ENCODE measurements at regions not wholly inside any gene's neighbourhood (a gene's known extent, or its start where the extent isn't known, plus 50 kb on each side); places are given as distances from the start of the nearest gene placed in this dataset.

GRCh38 chr3:194809382-194809781 lies 123.7 kb downstream of the FAM43A start:
- no peak for TF ChIP-seq CTCF (IDR thresholded peaks at IDR 0.05)
- no peak for DNase-seq
- peaks cover 16% of the 10 kb centered on the region for H3K27me3 Mint-ChIP-seq (ENCODE audit: low read depth, poor library complexity)

GRCh38 chr3:194810076-194810475 lies 124.4 kb downstream of the FAM43A start:
- H3K27me3 Mint-ChIP-seq (ENCODE audit: low read depth, poor library complexity): peaks cover 15% of the 10 kb centered on the region
- DNase-seq: no peak
- no peak overlapping the region for H3K27ac Mint-ChIP-seq
- H3K9me3 Mint-ChIP-seq: no peaks in the 10 kb centered on the region
- H3K4me3 Mint-ChIP-seq: no peak overlapping the region
- no peaks in the 10 kb centered on the region for H3K36me3 Mint-ChIP-seq (ENCODE audit: low read depth)
- no peak for TF ChIP-seq CTCF (IDR thresholded peaks at IDR 0.05)
- H3K4me1 Mint-ChIP-seq: peaks cover 23% of the 10 kb centered on the region

More at GRCh38 chr3:194809382-194809781, 123.7 kb downstream of the FAM43A start:
- Mint-ChIP-seq H3K4me1 (peaks cover 23% of the 10 kb centered on the region), H3K4me3 (no peak overlapping the region), H3K9me3 (no peaks in the 10 kb centered on the region), H3K36me3 (ENCODE audit: low read depth) (no peaks in the 10 kb centered on the region), H3K27ac (no peak overlapping the region)

GRCh38 chr3:194811118-194811517 lies 125.4 kb downstream of the FAM43A start:
- Mint-ChIP-seq H3K27ac (no peak overlapping the region), H3K4me3 (no peak overlapping the region), H3K4me1 (peaks cover 23% of the 10 kb centered on the region), H3K27me3 (ENCODE audit: low read depth, poor library complexity) (peaks cover 9% of the 10 kb centered on the region), H3K36me3 (ENCODE audit: low read depth) (no peaks in the 10 kb centered on the region), H3K9me3 (no peaks in the 10 kb centered on the region)
- TF ChIP-seq CTCF (IDR thresholded peaks at IDR 0.05): no peak
- no peak for DNase-seq

- peak; percentile 16 for DNase-seq
- no peak for TF ChIP-seq CTCF (IDR thresholded peaks at IDR 0.05)
- no peak overlapping the region for H3K4me3 Mint-ChIP-seq
- H3K36me3 Mint-ChIP-seq (ENCODE audit: low read depth): no peaks in the 10 kb centered on the region
- H3K27ac Mint-ChIP-seq: no peak overlapping the region
- peaks cover 23% of the 10 kb centered on the region for H3K4me1 Mint-ChIP-seq
- peaks cover 6% of the 10 kb centered on the region for H3K27me3 Mint-ChIP-seq (ENCODE audit: low read depth, poor library complexity)
- H3K9me3 Mint-ChIP-seq: no peaks in the 10 kb centered on the region
Observed at GRCh38 chr3:194812176-194812575, 126.5 kb downstream of the FAM43A start.

GRCh38 chr3:194814878-194815357 lies 129.2 kb downstream of the FAM43A start:
- Mint-ChIP-seq H3K36me3 (ENCODE audit: low read depth) (no peaks in the 10 kb centered on the region), H3K27ac (no peak overlapping the region), H3K9me3 (no peaks in the 10 kb centered on the region), H3K27me3 (ENCODE audit: low read depth, poor library complexity) (peaks cover 17% of the 10 kb centered on the region), H3K4me1 (peaks cover 31% of the 10 kb centered on the region), H3K4me3 (no peak overlapping the region)
- no peak for DNase-seq
- no peak for TF ChIP-seq CTCF (IDR thresholded peaks at IDR 0.05)

- no peaks in the 10 kb centered on the region for H3K36me3 Mint-ChIP-seq (ENCODE audit: low read depth)
- no peak for TF ChIP-seq CTCF (IDR thresholded peaks at IDR 0.05)
- no peak for DNase-seq
- peaks cover 15% of the 10 kb centered on the region for H3K4me1 Mint-ChIP-seq
- no peak overlapping the region for H3K4me3 Mint-ChIP-seq
- no peak overlapping the region for H3K27ac Mint-ChIP-seq
- H3K27me3 Mint-ChIP-seq (ENCODE audit: low read depth, poor library complexity): peaks cover 17% of the 10 kb centered on the region
- H3K9me3 Mint-ChIP-seq: no peaks in the 10 kb centered on the region
Observed at GRCh38 chr3:194816748-194817591, 131.3 kb downstream of the FAM43A start.

Data from nephron progenitor cell (in vitro differentiated cells).